ENCODE measurements at regions not wholly inside any gene's neighbourhood (a gene's known extent, or its start where the extent isn't known, plus 50 kb on each side); places are given as distances from the start of the nearest gene placed in this dataset.

DNA sequence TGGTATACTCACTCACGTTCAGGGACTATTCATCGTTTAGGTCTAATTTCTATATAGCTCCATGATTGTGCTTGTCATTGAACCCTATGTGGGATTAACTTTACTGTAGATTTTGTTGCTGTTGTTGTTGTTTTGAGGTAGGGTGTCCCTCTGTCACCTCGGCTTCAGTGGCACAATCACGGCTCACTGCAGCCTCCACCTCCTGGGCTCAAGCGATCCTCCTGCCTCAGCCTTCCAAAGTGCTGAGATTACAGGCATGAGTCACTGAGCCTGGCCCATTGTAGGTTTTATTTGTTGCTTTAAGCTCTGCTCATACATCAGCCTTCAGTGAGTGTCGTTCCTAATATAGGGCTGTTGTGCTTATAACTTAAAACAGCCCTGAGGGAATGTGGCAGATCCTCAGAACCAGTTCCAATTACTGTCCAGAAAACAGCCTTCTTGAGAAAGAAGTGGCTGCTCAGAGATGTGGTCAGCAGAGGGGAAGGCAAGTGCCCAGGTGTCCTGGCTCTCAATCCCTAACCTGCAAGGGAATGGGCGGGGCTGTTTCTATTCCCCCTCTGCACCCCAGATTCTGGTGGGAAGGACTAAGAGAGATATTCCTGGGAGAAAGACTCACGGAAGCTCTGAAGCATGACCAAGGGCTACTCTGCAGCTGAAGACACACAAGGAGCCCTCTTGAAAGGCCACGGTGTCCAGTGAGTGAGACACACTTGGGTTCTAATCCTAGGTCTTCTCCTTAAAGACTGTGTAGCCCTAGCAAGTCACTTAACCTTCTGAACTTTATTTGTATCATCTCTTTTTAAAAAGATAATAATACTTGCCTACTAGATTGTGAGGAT, 79.6 kb upstream of the LCLAT1 start:
- DNase-seq (ENCODE audit: insufficient read length, low spot score) (no peak), FAIRE-seq (no peak)
- TF ChIP-seq, protein P1, sequence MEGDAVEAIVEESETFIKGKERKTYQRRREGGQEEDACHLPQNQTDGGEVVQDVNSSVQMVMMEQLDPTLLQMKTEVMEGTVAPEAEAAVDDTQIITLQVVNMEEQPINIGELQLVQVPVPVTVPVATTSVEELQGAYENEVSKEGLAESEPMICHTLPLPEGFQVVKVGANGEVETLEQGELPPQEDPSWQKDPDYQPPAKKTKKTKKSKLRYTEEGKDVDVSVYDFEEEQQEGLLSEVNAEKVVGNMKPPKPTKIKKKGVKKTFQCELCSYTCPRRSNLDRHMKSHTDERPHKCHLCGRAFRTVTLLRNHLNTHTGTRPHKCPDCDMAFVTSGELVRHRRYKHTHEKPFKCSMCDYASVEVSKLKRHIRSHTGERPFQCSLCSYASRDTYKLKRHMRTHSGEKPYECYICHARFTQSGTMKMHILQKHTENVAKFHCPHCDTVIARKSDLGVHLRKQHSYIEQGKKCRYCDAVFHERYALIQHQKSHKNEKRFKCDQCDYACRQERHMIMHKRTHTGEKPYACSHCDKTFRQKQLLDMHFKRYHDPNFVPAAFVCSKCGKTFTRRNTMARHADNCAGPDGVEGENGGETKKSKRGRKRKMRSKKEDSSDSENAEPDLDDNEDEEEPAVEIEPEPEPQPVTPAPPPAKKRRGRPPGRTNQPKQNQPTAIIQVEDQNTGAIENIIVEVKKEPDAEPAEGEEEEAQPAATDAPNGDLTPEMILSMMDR (IDR thresholded peaks at IDR 0.05; ENCODE audit: insufficient read depth, missing control alignments), result no peak

DNA sequence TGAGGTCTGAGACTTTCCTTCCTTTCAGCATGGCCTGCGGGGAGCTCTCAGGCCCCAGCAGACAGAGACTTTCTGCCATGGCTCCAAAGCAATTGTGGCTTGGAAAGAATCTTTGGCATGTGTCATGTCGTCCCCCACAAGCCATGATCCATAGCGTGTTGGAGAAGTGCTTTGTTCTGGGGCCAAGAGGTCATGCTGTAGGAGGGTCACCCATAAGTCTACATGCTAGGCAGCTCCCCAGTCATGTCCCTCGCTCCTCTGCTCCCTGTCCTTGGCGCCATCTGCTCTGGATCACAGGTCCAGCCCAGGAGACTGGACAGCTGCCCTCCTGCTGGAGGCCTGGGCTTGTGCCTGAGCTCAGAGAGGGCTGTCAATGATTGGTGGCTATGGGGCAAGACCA, 78.8 kb upstream of the LCLAT1 start:
- DNase-seq (ENCODE audit: insufficient read length, low spot score) (no peak), FAIRE-seq (no peak)
- TF ChIP-seq, protein P1 (IDR thresholded peaks at IDR 0.05; ENCODE audit: insufficient read depth, missing control alignments), result no peak

DNA sequence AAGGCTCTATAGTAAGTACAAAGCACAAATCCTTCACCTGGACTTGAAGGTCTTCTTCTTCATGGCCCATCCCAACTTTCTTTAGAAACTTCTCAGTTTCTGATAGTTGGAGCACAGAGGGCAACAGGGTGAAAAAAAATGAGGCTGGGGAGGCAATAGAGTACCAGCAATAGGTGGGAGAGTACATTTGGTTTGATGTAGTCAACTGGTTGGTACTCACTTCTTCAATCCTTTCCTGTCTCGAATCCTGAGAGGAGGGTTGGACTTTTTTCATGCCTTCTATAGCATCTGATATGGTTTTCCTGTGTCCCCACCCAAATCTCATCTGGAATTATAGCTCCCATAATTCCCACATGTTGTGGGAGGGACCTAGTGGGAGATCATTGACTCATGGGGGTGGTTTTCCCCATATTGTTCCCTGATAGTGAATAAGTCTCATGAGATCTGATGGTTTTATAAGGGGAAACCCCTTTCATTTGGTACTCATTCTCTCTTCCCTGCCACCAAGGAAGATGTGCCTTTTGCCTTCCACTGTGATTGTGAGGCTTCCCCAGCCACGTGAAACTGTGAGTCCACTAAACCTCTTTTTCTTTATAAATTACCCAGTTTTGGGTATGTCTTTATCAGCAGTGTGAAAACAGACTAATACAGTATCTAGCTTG, 75.9 kb upstream of the LCLAT1 start:
- no peak for FAIRE-seq
- DNase-seq (ENCODE audit: insufficient read length, low spot score), result no peak
- TF ChIP-seq, protein P1 (IDR thresholded peaks at IDR 0.05; ENCODE audit: insufficient read depth, missing control alignments), result no peak

DNA sequence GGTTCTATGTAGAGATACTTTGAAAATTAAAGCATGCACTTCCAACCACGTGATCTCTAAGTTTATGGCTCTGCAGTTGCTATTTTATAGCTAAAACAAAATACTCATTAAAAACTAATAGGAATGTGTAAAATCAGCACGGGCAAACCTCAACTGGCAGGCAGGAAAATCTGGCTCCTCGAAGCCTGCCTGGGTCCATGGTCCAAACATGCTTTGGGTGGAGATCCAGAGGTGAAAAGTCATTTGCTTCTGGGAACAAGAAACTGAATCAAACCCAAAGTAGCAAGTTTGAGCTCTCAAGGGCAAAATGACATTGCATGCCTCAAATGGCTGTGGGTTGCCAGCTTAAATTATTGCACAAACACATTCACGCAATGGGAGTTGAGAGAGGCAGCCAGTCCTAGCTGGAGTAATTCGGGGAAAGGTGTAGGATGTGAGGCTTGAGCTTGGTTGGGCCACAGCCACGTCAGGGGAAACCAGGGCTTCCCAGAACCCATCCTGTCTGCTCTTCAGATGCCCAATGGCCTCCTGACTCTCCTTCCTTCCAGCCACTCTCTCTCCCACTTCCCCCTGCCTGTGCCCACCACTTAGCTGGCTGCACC, 75.2 kb upstream of the LCLAT1 start:
- TF ChIP-seq, protein P1 (IDR thresholded peaks at IDR 0.05; ENCODE audit: insufficient read depth, missing control alignments), result no peak
- FAIRE-seq (no peak), DNase-seq (ENCODE audit: insufficient read length, low spot score) (no peak)

DNA sequence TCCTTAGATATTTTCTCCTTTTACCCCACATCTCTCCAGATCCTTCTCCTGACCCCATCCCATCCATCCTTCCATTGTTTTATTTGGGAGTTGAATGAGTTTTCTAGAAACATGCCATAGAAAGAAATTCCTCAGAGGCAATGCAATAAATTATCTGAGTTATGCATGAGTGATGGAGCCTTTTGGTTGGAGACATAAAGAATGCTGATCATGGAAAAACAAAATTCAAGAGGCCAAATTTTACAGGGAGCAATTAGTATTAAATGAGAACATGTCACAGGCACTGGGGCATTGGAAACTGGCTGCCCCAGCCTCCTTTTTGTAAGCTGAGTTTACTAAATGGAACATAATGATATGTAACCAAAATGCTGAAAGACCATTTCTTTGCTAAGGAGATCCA, 74.2 kb upstream of the LCLAT1 start:
- no peak for FAIRE-seq

DNA sequence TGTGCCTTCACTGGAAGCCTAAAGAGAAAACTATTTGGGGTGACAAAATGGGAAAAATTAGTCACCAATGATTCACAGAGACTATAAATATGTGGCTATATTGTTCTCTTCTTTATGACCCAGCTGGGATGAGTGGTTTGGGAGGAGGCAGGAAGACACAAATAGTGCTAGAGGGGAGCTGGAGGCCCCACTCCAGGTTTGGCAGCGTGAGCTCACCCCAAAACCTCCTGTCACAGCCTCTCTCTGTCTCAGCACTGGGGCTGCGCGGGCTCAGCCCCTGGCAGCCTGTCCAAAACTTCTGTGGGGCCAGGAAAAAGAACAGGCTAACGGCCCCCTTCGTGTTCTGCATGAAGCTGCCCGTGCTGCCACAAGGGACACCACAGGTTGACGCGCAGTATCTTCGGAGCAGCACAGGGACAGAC, 73.2 kb upstream of the LCLAT1 start:
- FAIRE-seq (no peak), DNase-seq (ENCODE audit: insufficient read length, low spot score) (no peak)
- TF ChIP-seq, protein P1 (IDR thresholded peaks at IDR 0.05; ENCODE audit: insufficient read depth, missing control alignments), result no peak

More for the DNA sequence above, 74.2 kb upstream of the LCLAT1 start:
- DNase-seq (ENCODE audit: insufficient read length, low spot score), result no peak
- TF ChIP-seq, protein P1 (IDR thresholded peaks at IDR 0.05; ENCODE audit: insufficient read depth, missing control alignments), result no peak
